ENCODE measurements at regions not wholly inside any gene's neighbourhood (a gene's known extent, or its start where the extent isn't known, plus 50 kb on each side); places are given as distances from the start of the nearest gene placed in this dataset.
"Not testable (repeated sequence)": the region's sequence is repeated elsewhere in the genome, so short reads cannot be mapped to it uniquely, and the experiment has no call there.

DNA sequence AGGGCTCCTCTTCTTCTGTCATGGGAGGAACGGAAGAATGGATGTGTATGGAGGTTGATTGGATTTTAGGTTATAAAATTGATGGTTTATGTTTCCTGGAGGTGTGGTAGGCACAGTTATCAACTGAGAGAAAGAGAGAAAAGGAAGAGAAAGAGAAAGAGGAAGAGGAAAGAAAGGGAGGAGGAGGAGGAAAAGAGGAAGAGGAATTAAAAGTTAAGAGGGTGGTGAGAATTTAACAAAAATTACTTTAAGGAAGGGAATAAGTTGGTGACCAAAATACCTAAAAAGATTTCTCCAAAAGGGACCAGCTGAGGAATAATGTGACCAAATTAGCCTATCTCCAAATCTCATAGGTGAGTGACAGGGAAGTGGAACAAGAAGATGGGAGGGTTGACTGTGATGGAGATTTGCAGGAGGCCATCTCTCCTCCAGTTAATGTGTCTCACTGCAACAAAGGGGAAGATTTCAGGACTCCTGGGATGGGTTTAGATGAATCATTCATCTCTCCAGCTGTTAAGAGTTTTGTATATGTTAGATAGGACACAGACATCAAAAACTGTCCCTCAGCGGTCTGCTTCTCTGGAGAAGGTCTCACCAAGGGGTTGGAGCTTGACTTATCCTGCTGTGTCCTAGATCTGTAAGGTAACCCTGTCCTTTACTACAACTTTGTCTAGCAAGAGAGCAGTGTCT lies 76.0 kb upstream of the TMC1 start:
- no peak overlapping the region for H3K4me3 Mint-ChIP-seq
- peaks cover 13% of the 10 kb centered on the region for H3K4me1 Mint-ChIP-seq
- DNase-seq (ENCODE audit: low spot score in 2 of 2) (no peak), ATAC-seq (replicated peaks; ENCODE audit: extremely low read depth, poor library complexity, severe bottlenecking) (no peak)
- H3K27me3 Mint-ChIP-seq: peaks cover 20% of the 10 kb centered on the region
- H3K9me3 Mint-ChIP-seq: no peaks in the 10 kb centered on the region
- peak overlapping the region; percentile 13 for H3K27ac Mint-ChIP-seq (ENCODE audit: low read depth)
- peaks cover 2% of the 10 kb centered on the region for H3K36me3 Mint-ChIP-seq (ENCODE audit: insufficient read depth)

DNA sequence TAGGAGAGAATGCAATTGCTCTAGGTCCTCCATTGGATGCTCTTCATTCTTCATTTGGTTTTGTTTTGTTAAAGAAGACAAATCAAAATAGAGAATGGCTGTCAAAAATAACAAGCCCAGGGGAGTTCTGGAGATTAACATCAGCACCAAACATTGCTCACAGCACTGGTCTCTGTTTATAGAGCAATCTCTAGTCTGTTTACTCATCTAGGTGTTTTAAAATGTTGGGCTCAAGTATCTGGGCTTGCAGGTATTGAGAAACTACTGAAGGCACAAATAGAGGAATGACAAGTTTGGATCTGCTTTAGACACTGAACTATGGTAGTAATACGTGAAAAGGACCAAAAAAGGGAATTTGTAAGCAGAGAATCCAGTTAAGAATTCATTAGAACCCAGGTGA lies 77.0 kb upstream of the TMC1 start:
- ATAC-seq (replicated peaks; ENCODE audit: extremely low read depth, poor library complexity, severe bottlenecking) (no peak), DNase-seq (ENCODE audit: low spot score in 2 of 2) (no peak)
- H3K4me1 Mint-ChIP-seq: peaks cover 13% of the 10 kb centered on the region
- no peak overlapping the region for H3K4me3 Mint-ChIP-seq
- no peaks in the 10 kb centered on the region for H3K9me3 Mint-ChIP-seq
- H3K27ac Mint-ChIP-seq (ENCODE audit: low read depth): no peak overlapping the region
- peaks cover 2% of the 10 kb centered on the region for H3K36me3 Mint-ChIP-seq (ENCODE audit: insufficient read depth)
- H3K27me3 Mint-ChIP-seq: peaks cover 15% of the 10 kb centered on the region

GRCh38 chr9:72443855-72444254 lies 77.6 kb upstream of the TMC1 start:
- H3K4me1 Mint-ChIP-seq: peaks cover 13% of the 10 kb centered on the region
- peaks cover 2% of the 10 kb centered on the region for H3K36me3 Mint-ChIP-seq (ENCODE audit: insufficient read depth)
- DNase-seq (ENCODE audit: low spot score in 2 of 2) (no peak), ATAC-seq (replicated peaks; ENCODE audit: extremely low read depth, poor library complexity, severe bottlenecking) (peak; percentile 67)
- no peak overlapping the region for H3K4me3 Mint-ChIP-seq
- H3K27ac Mint-ChIP-seq (ENCODE audit: low read depth): no peak overlapping the region
- peaks cover 9% of the 10 kb centered on the region for H3K27me3 Mint-ChIP-seq
- no peaks in the 10 kb centered on the region for H3K9me3 Mint-ChIP-seq

DNA sequence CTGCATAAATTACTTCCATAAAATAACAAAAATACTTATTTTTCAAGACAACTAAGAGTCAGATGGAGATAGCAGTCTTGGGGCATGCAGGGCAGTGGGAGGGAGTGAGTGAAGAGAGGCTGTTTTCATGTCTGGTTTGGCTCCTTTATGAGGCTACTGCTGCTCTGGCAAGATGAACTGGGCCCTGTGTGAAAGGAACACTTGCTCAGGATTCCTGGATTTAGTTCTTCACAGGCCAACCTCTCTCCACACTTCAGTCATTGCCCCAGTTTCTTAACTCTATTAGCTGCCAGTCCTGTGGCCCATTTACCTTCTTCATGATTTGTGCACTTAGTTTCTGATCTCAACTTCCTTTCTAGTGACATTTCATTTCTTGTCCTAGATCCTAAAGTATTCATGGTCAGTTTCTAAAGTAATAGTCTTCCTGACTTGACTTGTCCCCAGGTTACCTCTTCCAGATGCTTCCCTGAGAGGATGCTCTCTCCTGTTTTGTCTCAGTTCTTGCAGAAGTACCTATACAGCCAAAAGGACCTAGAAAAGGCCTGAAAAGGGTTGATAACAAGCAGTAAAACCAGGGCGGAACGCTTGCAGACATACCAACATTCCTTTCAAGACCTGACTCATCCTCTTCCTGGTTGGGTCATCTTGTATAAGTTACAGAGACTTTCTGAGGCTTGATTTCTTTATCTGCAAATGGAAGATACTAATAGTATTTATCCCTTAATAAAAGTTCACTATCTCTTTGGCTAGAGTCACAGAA lies 77.0 kb upstream of the ZFAND5 start:
- Mint-ChIP-seq H3K27me3 (no peaks in the 10 kb centered on the region), H3K4me3 (no peak overlapping the region), H3K9me3 (no peaks in the 10 kb centered on the region), H3K36me3 (ENCODE audit: insufficient read depth) (peaks cover 2% of the 10 kb centered on the region), H3K27ac (ENCODE audit: low read depth) (no peak overlapping the region), H3K4me1 (peaks cover 13% of the 10 kb centered on the region)
- ATAC-seq (replicated peaks; ENCODE audit: extremely low read depth, poor library complexity, severe bottlenecking): no peak
- DNase-seq (ENCODE audit: low spot score in 2 of 2): no peak

- Mint-ChIP-seq H3K27ac (ENCODE audit: low read depth) (no peak overlapping the region), H3K4me1 (peaks cover 13% of the 10 kb centered on the region), H3K36me3 (ENCODE audit: insufficient read depth) (peaks cover 2% of the 10 kb centered on the region), H3K27me3 (peaks cover under 1% of the 10 kb centered on the region), H3K4me3 (no peak overlapping the region), H3K9me3 (no peaks in the 10 kb centered on the region)
- DNase-seq (ENCODE audit: low spot score in 2 of 2): no peak
- no peak for ATAC-seq (replicated peaks; ENCODE audit: extremely low read depth, poor library complexity, severe bottlenecking)
These were observed 76.2 kb upstream of the ZFAND5 start for GRCh38 chr9:72440992-72441847.

DNA sequence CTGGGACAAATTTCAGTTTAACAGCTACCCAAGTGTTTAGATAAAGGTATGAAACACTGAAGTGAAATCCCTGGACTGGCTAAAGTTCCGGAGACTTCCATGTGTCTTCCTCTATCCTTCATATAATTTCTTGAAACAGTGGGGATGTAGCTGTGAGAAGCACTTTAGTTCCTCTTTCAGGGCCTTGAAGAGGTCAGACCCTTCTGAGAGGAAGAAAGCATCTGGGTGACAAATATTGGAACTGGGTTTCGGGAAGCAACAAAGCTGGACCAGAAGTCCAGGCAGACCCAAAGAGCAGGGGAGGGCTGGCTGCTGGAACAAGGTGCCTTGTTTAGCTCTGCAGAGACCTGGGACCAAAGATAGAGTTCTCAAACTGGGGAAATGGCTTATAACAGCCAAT lies 75.4 kb upstream of the ZFAND5 start:
- Mint-ChIP-seq H3K27me3 (peaks cover 6% of the 10 kb centered on the region), H3K36me3 (ENCODE audit: insufficient read depth) (peaks cover 2% of the 10 kb centered on the region), H3K27ac (ENCODE audit: low read depth) (no peak overlapping the region), H3K4me3 (no peak overlapping the region), H3K4me1 (peaks cover 13% of the 10 kb centered on the region), H3K9me3 (no peaks in the 10 kb centered on the region)
- no peak for DNase-seq (ENCODE audit: low spot score in 2 of 2)
- no peak for ATAC-seq (replicated peaks; ENCODE audit: extremely low read depth, poor library complexity, severe bottlenecking)

DNA sequence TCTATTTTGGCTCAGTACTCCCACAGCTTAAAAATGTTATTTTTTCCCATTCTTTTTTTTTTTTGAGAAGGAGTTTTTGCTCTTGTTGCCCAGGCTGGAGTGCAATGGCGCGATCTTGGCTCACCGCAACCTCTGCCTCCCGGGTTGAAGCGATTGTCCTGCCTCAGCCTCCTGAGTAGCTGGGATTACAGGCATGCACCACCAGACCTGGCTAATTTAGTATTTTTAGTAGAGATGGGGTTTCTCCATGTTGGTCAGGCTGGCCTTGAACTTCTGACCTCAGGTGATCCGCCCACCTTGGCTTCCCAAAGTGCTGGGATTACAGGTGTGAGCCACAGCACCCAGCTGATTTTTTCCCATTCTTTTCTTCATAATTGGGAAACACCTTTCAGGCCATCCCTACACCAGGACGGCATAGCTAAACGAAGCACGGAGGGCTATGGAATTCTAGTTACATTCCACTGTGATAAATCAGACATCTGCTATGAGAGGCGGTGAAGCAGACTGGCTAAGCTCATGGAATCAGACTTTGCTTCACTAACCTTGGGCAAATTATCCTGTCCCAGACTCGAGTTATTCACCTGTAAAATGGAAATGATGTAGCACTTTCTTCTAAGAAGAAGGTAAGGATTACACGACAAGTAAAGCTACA lies 68.7 kb upstream of the ZFAND5 start:
- peaks cover 12% of the 10 kb centered on the region for H3K27me3 Mint-ChIP-seq
- H3K4me3 Mint-ChIP-seq; H3K36me3 Mint-ChIP-seq (ENCODE audit: insufficient read depth); ATAC-seq (replicated peaks; ENCODE audit: extremely low read depth, poor library complexity, severe bottlenecking); DNase-seq (ENCODE audit: low spot score in 2 of 2); H3K27ac Mint-ChIP-seq (ENCODE audit: low read depth); H3K9me3 Mint-ChIP-seq; H3K4me1 Mint-ChIP-seq: not testable (repeated sequence)

GRCh38 chr9:72431036-72431435 lies 66.0 kb upstream of the ZFAND5 start:
- ATAC-seq (replicated peaks; ENCODE audit: extremely low read depth, poor library complexity, severe bottlenecking) (no peak), DNase-seq (ENCODE audit: low spot score in 2 of 2) (no peak)
- Mint-ChIP-seq H3K36me3 (ENCODE audit: insufficient read depth) (no peaks in the 10 kb centered on the region), H3K9me3 (no peaks in the 10 kb centered on the region), H3K27me3 (peaks cover 28% of the 10 kb centered on the region), H3K4me3 (no peak overlapping the region), H3K4me1 (no peaks in the 10 kb centered on the region), H3K27ac (ENCODE audit: low read depth) (no peak overlapping the region)

GRCh38 chr9:72428329-72428728 lies 63.3 kb upstream of the ZFAND5 start:
- DNase-seq (ENCODE audit: low spot score in 2 of 2) (no peak), ATAC-seq (replicated peaks; ENCODE audit: extremely low read depth, poor library complexity, severe bottlenecking) (no peak)
- Mint-ChIP-seq H3K27me3 (peaks cover 24% of the 10 kb centered on the region), H3K4me3 (no peak overlapping the region), H3K4me1 (no peaks in the 10 kb centered on the region), H3K27ac (ENCODE audit: low read depth) (no peak overlapping the region), H3K9me3 (no peaks in the 10 kb centered on the region), H3K36me3 (ENCODE audit: insufficient read depth) (no peaks in the 10 kb centered on the region)

GRCh38 chr9:72427801-72428200 lies 62.8 kb upstream of the ZFAND5 start:
- DNase-seq (ENCODE audit: low spot score in 2 of 2): no peak
- no peak for ATAC-seq (replicated peaks; ENCODE audit: extremely low read depth, poor library complexity, severe bottlenecking)
- Mint-ChIP-seq H3K9me3 (no peaks in the 10 kb centered on the region), H3K27ac (ENCODE audit: low read depth) (no peak overlapping the region), H3K27me3 (peaks cover 24% of the 10 kb centered on the region), H3K36me3 (ENCODE audit: insufficient read depth) (no peaks in the 10 kb centered on the region), H3K4me1 (no peaks in the 10 kb centered on the region), H3K4me3 (no peak overlapping the region)

GRCh38 chr9:72424131-72424530 lies 59.1 kb upstream of the ZFAND5 start:
- ATAC-seq (replicated peaks; ENCODE audit: extremely low read depth, poor library complexity, severe bottlenecking) (no peak), DNase-seq (ENCODE audit: low spot score in 2 of 2) (no peak)
- Mint-ChIP-seq H3K27ac (ENCODE audit: low read depth) (no peak overlapping the region), H3K4me1 (no peaks in the 10 kb centered on the region), H3K27me3 (peaks cover 22% of the 10 kb centered on the region), H3K36me3 (ENCODE audit: insufficient read depth) (no peaks in the 10 kb centered on the region), H3K9me3 (no peaks in the 10 kb centered on the region), H3K4me3 (no peak overlapping the region)

DNA sequence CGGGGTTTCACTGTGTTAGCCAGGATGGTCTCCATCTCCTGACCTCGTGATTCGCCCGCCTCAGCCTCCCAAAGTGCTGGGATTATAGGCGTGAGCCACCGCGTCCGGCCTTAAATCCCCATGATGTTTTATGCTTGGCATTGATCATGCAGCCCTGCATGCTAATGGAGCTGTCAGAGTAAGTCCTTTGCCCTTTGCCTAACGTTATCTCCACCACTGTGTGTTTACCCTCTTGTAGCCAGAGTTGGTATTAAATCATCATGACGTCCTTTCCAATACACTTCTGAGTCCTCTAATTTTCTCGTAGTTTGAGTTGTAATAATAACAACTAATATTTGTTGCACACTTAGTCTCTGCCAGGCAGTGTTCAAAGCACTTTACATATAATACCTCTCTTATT lies 57.2 kb upstream of the ZFAND5 start:
- Mint-ChIP-seq H3K4me3 (no peak overlapping the region), H3K27ac (ENCODE audit: low read depth) (no peak overlapping the region), H3K4me1 (no peaks in the 10 kb centered on the region), H3K27me3 (peaks cover 9% of the 10 kb centered on the region), H3K9me3 (no peaks in the 10 kb centered on the region), H3K36me3 (ENCODE audit: insufficient read depth) (no peaks in the 10 kb centered on the region)
- no peak for DNase-seq (ENCODE audit: low spot score in 2 of 2)
- ATAC-seq (replicated peaks; ENCODE audit: extremely low read depth, poor library complexity, severe bottlenecking): no peak

All from central memory CD8-positive, alpha-beta T cell (primary cell).